CD4-positive, alpha-beta T cell treated with Interleukin-6 at 100 ng/mL for 8 hours (primary cell): ENCODE measurements at regions not wholly inside any gene's neighbourhood (a gene's known extent, or its start where the extent isn't known, plus 50 kb on each side); places are given as distances from the start of the nearest gene placed in this dataset.
"Not testable (repeated sequence)": the region's sequence is repeated elsewhere in the genome, so short reads cannot be mapped to it uniquely, and the experiment has no call there.

Source experiments
- DNase-seq: peaks from one replicate; pipeline ENCODE4 v3.0.0-alpha.2; 2020; ENCODE audit warnings: mixed read lengths, low spot score

DNA sequence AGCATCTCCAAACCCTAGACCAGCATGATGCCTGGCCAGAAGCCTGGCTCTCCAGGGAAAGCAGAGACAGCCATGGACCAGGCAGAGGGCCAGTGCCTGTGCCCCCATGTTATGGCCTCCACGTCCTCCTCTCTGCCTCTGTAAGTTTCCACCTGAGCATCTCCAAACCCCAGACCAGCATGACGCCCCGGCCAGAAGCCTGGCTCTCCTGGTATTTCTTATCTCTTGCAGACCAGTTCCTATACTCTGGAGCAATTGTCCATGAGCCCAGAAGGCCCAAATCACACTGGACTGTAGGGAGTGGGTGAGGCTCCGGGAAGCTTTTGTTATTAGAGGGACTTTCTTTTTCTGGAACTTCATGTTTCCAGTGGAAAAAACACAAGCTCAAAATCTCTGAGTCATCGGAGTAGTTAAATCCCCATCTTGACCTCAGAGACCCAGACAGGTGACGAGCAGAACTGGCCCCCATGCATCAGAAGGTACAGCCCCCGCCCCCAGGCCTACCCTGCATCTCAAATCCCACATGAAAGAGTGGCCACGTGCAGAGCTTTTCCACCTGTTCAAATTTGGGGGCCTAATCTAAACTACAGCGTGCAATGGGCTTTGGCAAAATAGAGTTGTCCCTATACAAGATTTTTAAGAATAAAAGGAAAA, 110.2 kb upstream of the FOXQ1 start:
- no peak for DNase-seq

DNA sequence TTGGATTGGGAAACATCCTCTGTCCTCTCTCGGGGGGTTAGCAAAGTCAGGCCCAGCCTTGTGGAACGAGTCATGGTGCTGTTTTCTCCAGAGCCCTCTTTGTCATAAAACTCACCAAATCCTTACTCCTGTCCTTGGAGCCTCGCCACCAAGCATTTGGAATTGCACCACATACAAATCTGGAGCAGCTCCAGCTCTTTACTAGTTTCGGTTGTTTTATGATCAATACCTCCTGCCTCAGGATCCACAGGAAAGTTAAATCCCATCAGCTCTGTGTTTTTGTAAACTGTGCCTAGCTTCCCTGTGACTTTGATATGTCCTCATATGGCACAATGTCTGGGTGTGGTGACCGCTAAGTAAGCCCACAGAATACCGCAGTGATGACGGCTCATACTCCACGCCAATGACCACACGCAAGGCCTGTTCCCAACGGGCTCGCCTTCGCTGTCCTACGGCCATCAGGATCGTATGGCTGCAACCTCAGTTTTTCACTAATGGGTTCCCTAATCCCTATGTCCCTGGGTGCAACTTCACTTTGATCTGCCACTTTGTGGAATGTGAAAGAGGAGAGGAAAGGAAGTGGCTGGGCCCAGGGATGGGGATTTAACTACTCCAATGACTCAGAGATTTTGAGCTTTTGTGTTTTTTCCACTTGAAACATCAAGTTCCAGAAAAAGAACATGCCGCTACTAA, 111.3 kb upstream of the FOXQ1 start:
- no peak for DNase-seq

DNA sequence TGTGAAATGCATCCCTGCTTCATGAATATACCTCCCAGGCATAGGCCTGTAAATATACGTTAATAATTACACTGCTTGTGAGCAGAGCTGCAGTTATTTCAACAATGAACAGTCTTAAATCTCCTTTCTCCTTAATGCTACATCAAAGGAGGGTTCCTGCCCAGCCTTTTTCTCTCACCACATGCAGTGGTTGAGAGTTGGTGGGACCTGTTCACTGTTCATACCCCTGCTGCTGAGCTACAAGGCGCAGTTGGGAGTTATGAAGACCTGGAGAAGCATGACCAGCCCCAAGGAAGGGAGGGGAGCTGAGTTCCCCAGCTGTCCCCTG, 111.9 kb upstream of the FOXQ1 start:
- DNase-seq: no peak

DNA sequence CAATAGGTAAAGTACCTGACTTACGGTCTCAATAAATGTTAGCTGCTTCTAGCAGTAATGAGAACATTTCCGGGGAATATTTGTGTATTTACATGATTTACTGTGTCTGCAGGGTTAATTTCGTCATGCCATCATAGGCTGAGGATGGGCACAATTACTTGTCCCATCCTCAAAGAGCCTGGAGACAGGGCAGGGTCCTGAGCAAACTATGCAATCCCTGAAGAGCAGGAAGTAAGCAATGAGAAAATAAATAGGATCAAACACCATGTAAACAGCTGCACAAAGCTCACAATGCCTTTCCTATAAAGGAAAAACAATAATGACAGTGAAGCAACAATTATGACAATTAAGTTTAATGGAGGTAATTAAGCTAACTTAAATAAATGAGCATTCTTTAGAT, 114.6 kb upstream of the FOXQ1 start:
- no peak for DNase-seq

DNA sequence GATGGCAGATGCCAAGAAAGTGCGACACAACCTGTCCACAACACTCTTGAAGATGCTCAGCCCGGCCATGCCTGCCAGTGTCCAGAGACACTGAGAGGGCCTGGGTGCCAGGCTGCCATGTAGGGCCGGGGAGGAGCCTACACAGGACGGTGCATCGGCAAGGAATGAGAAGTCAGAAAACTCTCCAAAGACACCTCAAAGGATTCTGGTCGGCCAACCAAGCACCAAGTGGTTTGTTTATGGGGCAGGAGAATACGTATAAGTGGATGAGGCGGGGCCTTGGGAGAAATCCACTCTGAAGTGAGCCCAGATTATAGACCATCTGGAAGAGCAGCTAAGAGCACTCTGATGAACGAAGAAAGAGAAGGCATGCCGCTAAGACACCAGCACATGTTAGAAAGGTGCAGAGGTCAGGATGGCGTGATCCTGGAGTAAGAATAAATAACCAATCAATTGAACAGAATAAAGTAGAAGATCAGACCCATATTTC, 120.7 kb upstream of the FOXQ1 start:
- DNase-seq: no peak

DNA sequence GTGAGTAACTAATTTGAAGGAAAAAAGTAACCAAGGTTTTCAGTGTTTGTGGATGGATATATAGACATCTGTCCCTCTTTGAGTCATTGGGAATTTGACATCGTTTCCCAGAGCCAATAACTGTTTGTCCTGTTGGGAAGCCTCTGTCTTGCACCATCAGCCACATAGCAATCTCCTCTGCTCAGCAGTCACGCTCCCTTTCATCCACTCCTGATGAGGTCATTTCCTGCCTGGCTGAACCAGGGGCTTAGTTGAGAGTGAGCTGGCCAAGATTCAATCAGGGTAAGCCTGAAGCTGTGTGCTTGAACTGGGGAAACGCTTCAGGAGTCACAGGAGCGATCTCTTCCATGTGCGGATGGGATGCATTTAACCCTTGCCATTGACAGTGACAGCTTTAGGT, 121.5 kb upstream of the FOXQ1 start:
- no peak for DNase-seq

DNA sequence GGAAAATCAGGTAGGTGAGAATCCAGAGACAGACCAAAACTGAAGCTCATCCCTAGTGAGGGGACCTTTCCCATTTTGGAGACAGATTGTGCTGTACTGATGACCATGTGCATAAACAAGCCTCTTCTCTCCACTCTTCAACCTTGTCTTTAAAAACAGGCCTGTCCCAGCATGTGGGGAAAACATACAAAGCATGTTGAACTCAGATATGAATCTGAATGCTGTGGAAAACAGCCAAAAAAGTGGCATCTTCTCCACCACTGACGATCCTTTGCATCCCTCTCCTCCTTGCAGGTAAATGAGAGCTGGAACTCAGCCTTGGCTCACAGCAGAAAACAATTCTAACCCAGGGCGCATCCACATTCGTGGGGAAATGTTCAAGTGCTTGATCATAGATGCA, 123.7 kb upstream of the FOXQ1 start:
- DNase-seq: no peak

DNA sequence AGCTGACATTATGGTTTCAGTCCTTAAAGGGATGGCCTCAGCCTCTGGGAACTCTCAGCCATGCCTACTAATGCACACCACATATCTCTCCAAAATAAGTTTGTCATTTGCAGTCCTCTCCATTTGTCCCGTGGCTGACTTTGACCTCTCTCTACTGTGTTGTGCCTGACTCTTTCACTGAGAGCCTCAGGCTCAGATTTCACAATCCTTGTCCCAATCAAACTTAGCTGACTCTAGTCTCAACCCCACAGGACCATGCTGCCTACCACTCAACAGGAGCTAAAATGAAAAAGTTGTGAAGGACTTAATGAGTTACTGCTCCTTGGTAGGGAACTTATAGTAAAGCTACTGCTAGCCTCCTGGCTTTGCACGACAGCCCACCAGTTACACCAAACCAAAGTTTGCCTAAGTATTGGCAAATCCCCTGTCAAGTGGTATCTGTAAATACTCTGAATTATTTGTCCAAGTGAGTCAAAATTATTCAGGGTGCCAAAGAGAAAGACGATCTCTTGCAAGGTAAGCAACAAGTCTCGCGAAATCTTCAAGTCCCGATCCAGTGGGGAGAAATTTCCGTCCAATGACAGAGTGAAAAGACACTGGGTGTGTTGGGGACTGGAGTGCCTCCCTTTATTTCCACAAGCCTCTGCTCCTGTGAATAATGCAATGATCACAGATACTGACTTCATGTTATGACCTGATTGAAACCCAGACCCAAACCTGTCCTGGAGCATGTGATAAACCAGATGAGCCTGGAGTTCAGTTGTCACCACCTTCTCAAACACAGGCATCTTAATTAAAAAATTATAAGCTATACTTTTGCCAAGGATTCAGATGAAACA, 124.4 kb upstream of the FOXQ1 start:
- no peak for DNase-seq

DNA sequence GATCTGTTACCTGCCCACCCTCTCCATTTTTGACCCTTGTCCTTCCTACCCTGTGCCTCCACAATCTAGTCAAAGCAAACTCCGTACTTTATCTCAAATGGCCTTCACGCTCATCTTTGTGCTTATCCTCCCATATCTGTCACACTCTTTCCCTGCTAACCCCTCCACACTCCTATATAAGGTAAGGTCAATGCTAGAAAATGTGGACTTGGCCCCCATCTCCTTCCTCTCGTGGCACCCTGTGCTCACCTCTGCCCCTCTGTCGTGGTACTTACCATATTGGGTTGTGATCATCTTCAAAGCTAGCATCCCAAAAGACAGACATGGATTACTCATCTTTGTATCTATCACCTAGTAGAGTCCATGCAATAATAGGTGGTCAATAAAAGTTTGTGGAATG, 127.6 kb upstream of the FOXQ1 start:
- no peak for DNase-seq

DNA sequence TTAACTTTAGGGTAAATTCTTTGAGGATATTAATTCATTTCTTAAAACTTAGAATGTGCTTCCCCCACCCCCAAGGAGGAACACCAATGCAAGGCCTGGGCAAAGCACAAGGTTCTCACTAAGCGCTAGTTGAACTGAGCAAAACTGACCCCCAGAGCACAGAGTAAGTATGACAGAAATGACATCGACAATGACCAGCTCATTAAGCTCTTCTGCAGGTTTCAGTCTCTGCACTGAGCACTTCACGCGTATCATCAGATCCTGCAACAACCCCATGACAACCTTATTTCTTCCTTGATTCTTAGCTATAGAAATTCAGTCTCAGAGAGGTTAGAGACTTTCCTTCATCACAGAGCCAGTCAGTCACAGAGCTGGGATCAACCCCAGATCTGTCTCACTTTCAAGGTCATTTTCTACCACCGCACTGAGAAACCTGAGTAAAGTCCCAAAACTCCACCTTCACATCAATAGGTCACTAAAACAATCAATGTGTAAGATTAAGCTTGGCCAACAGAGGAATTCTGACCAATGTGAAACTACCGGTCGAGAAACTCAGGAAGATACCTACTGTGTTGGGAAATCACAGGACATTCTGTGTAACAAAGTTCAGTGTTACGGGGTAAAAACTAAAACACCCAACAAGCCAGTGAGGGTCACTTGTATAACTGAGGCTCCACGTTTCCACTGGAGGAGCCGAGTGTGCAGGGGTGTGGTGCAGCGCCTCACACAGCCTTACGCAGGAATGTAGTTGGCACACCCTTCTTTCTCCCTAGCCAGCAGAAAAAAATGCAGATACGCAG, 129.0 kb upstream of the FOXQ1 start:
- DNase-seq: no peak

DNA sequence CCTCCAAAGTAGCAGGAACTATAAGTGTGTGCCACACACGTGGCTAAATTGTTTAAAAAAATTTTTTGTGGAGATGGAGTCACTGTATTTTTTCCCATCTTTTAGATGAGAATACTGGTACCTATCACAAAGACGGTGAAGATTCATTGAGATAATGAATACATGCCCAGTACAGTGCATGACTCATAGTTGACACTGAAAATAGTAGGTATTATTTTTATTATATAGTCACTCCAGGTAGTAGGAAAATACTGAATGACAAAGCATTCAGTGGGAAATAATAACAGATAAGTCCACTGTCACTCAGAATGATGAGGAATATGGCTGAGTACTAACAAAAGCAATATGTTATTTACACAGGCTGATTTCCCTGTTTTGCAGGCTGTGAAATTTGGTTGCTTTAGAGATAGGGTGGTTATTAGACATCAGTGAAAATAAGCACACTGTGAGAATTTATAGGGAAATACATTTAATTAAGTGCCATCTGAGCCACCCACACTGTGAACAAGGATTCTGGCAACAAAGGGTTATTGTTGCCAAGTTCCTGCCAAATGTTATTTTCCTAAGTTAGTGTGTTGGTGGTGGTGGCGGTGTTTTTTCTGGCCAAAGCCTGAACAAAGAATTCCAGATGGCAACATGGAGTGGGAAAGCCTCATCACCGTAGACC, 129.8 kb upstream of the FOXQ1 start:
- DNase-seq: no peak

DNA sequence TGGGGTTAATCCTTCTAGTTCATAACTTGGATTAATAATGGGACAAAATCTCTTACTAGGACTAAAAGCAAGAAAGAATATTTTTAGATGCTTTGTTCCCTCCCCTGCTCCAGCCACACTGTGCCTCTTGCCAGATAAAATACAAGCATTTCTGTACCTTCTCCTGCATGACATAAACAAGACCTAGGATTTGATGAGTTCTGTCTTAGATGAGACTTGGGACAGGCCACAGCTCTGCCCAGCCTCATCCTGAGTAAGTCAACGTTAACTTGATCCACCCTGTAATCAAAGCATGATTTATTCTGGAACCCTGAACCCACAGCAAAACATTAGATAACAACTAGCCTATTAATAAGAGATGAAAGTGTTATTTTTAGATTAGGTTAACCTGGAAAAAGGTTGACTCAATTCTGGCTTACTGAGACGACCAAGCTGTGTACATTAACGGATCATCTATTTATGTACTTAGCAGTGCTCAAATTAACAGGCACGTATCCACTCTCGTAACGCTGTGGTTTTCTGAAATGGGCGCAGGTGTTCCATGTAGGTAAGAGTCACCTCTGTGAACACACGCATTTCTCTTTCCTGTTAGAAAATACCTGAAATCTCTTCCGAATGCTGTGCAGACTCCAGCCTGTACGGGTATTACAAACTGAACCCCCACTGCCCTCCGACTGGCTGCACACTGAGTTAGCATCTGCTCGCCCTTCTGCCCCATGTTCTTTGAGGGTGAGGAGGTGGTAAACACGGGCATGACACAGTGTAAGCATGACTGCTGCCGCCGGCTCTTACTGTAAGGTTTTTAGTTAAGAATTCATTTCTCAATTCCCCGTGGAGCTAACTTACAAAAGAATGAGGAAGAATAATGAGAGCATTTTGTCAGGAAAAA, 132.1 kb upstream of the FOXQ1 start:
- DNase-seq: no peak

DNA sequence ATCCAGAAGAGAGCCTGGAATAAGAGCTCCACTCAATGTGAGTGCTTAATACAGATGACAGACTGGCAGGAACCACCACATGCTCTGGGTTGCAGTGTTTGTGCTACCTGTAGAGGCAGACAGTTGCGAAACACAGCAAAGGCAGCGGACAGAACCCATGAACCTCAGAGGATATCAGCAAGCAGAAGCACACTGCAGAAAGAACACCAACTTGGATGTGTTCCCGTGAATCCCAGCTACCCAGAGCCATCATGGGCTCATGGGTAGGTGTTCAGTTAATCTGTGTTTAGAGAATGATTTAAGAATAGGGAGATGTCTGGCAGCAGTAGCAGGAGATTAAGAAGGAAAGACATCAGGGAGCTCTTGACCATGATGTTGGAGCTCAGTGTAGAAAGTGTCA, 133.3 kb upstream of the FOXQ1 start:
- no peak for DNase-seq

DNA sequence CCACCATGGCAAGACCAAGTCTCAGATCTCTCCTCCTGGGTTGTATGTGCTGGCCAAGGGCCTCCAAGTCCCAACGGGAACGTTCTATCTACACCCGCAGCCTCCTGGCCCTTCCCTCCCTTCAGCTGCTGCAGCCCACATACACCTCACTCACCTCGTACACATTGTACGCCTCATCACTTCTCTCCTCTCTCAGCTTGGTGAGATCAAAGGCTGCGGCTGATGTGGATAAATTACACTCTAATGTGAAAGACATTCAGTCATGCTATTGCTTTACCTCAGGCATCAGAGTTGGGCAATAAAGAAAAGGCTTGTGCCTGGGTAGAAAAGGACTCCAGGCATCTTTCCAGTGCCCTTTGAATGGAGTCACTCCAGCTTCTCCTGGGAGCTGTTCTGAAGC, 135.3 kb upstream of the FOXQ1 start:
- no peak for DNase-seq

DNA sequence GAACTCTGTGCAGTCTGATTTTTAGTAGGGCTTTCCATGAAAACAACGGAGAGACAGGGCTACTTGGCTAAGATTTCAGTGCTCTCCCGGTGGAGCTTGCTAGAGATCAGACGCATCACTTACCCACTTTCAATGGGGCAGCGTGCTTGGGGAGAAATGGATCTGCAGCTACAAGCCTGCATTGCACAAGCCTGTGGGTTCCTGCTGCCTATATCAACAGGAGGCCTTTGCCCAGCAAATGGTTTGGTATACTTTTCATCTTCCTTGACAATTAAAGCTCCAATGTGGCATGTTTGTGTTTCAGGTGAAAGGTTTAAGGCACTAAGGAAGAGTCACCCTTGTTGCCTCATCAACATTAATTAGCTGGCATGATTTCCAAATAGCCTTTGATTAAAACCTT, 136.0 kb upstream of the FOXQ1 start:
- DNase-seq: no peak

DNA sequence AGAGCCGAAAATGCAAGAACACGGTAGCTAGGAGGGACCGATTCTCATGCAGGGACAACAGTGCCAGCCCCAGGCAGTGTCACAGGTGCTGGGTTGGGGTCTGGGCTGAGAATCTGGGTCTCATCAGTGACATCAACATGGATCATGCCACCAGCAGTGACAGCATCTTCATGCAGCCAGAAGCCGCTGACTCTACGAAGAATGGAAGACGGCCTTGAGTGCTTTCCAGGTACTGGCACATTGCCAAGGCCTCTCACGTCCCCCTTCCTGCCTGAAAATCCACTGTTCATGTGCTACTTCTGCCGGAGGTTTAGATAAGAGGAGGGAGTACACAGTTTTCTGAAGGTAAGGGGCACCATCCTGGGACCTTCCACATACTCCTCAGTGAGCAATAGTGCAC, 141.1 kb upstream of the FOXQ1 start:
- DNase-seq: no peak

DNA sequence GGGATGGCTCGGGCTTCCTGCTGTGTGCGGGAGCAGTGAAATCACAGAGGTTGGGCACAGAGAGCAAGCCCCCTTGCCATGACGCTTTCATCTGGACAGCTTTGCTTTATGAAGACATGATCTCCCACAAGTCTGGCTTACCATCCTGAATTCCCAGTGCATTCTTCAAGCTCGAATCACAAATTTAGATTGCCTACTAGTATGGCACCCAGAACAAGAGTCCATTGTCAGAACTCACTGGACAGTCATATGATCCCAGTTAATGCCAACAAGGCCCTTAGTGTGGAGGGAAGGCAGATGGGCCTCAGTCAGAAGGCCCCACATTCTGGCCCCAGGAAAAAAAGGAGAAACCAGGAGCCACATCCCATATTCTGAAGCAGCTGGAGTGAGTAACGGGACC, 147.3 kb upstream of the FOXQ1 start:
- DNase-seq: no peak

DNA sequence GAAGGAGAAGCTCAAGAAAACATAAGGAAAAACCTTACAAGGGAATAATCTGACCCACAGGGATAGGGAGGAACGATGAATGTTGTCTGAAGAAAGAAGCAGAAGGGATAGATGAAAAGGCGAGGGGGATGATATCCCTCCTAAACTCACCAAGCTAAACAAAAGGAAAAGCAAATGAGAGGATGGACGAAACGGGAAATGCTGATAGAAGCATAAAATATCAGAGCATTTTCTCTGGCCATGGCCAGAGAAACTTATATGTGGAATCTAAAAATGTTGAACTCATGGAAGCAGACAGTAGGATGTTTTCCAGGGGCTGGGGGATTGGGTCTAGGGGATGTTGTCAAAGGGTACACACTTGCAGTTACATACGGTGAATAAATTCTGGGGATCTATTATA, 148.4 kb upstream of the FOXQ1 start:
- DNase-seq: no peak

DNA sequence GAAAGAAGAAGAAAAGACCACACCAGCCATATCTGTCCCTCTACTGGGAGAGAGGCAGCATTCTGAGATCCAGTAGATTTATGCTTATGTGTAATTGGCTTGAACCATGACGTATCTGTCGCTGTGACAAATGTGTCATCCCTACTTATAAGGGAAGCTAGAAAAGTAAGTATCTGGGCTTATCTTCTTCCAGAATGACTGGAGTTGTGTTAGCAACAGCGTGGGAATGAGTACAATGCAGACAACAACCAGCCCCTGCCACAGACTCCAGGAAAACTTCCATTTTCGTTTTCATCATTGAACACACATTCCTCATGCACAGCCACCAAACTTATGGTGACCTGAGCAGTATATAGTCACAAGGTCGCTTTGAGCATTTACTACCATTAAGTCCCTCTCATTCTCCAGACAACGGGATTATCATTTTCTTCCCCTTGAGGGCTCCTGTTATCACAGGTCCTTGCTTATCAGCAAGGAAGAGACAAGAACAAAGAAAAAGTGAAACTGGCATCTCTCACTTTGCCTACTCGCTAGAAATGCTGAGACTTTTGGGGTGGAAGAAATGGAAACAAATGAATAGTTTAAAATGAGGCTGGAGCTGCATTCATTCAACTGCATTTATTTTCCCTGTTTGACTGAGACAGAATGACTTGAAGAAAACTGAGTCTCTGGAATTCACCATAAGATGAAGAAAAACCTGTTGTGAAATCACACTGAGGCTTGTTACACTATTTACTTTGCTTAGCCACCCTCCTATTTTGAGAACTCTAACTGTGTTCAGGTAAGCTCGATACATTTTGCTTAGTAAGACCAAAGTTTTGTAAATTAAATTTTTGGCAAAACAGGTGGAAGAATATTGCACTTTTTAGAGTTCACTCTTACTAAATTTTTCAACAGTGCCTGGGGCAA, 149.3 kb upstream of the FOXQ1 start:
- no peak for DNase-seq

DNA sequence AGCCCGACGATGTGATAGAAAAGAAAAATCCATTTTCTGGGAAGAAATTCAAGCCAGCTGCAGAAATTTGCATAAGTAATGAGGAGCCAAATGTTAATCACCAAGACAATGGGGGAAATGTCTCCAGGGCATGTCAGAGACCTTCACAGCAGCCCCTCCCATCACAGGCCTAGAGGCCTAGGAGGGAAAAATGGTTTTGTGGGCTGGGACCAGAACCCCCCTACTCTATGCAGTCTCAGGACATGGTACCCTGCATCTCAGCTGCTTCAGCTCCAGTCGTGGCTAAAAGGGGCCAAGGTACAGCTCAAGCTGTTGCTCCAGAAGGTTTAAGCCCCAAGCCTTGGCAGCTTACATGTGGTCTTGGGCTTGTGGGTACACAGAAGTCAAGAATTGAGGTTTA, 155.5 kb upstream of the FOXQ1 start:
- not testable (repeated sequence) for DNase-seq
